NCI-H226 (cell line): ENCODE measurements at regions not wholly inside any gene's neighbourhood (a gene's known extent, or its start where the extent isn't known, plus 50 kb on each side); places are given as distances from the start of the nearest gene placed in this dataset.
A peak's percentile ranks its signal among the peaks of the same experiment; 100 is the strongest.

ENCODE experiments used
- DNase-seq: peaks from one replicate; pipeline ENCODE4 v3.0.0-alpha.2; 2015

DNA sequence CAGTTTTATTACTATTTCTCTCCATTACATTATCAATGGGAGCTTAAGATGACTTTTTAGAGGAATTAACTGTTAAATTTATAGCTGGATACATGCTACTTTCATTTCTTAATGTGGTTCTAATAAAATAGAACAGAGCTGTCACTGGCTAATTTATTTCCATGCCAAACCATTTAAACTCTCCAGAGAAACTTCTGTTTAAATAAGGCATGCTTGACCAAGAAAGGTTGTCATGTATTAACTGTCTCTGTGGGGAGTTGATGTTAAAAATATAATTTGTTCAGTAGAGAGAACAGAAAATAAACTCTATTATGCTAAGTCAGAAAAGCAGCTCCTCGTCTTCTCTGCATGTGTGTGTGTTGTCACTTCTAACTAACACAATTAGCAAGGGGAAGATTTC lies 447.4 kb downstream of the SLC16A7 start:
- no peak for DNase-seq

DNA sequence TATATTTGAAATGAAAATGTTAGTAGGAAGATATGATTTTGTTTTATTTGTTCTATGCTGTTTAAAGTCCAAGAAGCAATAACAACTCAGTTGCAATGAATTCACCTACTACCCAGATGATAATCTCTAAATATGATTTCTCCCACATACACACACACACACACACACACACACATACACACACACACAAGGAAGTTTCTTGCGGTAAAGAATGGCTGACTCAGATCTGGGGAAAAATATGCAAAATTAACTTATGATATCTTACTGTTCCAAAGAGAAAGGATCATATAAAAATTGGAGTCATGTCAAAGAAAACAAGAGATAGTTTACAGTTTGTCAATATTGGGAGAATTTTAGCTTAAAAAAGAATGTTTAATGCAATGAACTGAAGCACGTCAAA lies 456.7 kb downstream of the SLC16A7 start:
- DNase-seq, result no peak

DNA sequence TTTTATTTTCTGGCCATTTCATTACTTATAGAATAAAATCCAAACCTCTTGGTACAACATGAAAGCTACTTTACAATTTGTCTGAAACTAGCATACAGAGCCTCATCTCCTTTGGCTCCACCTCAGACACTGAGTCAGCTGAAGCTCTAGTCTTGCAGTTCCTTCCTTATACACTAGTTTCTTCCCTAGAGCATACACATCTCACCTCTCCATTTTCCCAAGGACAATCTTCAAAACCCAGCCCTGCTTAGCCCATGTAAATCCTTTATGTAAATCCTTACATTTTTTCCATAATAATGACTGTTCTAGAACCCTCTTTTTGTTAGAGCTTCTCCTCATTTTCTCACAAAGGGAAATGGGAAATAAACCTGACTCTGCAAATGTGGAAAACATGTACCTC lies 463.4 kb downstream of the SLC16A7 start:
- no peak for DNase-seq

DNA sequence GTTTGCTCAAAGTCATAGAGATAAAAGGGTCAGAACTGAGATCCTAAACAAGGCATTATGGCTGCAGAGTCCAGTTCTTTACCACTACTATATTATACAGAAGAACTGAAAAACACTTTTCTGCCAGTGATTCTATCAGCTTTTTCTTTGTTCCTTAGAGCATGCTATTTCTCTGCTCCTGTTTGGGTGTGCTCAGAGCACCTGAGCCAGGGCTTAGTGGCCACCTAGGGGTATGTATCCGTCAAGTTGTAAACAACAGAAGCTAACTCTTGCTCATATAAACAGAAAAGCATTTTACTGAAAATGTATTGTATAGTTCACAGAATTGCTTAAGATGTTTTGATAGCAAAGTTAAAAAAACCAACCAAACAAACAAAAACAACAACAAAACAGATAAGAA lies 470.8 kb downstream of the SLC16A7 start:
- DNase-seq, result no peak

DNA sequence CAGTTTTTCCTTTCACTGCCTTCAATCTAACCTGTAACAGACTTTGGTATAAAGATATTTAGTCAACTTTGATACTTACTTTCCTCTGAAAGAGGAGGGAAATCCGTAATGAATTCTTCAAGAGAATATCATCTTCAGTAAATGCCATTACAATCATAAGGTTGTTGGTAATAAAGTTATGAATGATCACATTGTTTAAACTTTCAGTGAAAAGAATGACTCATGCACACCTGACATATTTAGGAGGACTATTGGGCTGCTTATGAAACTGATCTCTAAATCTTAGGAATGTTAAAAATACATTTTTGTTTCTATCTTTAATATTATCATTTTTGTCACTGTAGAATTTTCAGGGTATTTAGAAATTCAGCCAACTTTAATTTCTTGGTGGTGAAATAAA lies 474.7 kb downstream of the SLC16A7 start:
- DNase-seq, result peak; percentile 34

DNA sequence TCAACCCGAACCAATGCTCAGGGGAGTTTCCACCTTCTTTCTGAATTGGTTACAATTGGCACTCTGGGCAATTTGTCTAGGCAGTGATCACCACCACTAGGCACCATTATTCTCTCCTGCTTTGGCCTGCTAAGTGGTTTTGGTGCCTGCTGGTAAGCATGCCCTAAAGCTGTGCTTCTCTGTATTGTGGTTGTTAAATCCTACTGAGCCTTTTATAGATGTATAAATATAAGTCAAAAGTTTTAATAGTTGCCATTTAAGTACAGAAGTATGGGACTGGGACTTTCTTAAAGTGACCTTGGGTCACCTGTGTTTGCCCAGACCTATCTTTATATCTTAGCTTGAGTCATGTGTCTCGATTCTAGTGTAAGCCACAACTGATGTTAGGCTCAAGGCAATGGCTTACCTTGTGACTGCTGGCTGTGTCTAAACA lies 475.9 kb downstream of the SLC16A7 start:
- DNase-seq, result no peak

DNA sequence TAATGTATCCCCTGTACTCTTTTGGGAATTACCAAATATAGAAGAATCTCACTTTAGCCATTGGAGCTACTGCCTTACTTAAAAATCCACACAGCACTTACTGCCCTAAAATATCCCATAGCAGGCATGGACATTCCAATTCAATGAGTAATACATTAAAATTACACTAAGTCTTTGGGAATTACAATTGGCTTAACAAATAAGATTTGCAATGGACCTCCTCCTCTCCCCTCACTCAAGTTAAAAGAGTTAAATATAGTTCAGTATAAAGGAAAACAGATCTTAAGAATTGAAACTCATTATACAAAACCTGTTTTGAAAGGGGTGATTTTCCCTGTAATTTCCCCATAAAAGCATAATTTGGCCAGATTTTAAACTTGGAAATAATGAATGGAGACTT lies 477.1 kb downstream of the SLC16A7 start:
- no peak for DNase-seq

DNA sequence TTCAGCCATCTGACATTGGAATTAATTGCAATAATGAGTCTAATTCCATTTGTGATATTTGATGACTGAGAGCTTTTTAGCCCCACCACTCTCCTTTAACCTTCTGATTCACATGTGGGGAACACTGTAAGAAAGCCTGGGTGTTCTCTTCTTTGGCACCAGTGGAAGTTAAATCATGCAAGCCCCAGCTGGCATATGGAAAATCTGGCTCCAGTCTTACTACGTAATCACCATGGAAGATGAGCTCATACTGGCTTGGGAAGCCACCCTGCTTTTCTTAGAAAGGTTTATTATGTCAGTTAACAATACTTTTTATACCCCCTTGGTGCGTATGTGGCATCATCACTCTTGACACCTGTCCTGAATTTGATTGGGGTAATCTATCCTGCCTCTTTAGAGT lies 479.3 kb downstream of the SLC16A7 start:
- peak; percentile 16 for DNase-seq

DNA sequence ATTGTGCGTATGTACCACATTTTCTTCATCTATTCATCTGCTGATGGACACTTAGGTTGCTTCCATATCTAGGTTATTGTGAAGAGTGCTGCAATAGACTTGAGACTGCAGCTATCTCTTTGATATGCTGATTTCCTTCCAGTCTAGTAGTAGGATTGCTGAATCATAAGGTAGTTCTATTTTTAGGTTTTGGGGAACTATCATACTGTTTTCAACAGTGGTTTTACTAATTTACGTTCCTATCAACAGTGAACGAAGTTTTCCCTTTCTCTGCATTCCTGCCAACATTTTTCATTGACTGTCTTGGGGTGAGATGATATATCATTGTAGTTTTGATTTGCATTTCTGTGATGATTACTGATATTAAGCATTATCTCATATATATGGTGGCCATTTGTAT lies 482.2 kb downstream of the SLC16A7 start:
- DNase-seq, result no peak

DNA sequence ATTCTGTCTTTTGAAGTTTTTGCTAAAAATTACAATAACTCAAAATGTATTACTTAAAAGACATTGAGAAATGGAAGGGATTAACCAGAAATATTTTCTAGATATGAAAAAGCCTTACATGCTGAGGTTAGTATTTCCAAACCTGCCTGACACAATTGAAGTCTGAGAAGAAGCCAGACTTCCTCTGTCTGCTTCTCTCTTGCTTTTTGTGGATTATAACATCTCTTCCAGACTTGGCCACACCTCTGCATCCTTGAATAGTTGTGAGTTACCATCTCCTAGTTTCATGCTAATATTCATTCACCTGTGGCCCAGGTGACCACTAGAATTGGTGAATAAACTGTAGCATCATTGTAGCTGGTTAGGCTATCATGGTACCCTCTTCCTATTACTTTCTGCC lies 497.6 kb downstream of the SLC16A7 start:
- DNase-seq, result no peak

DNA sequence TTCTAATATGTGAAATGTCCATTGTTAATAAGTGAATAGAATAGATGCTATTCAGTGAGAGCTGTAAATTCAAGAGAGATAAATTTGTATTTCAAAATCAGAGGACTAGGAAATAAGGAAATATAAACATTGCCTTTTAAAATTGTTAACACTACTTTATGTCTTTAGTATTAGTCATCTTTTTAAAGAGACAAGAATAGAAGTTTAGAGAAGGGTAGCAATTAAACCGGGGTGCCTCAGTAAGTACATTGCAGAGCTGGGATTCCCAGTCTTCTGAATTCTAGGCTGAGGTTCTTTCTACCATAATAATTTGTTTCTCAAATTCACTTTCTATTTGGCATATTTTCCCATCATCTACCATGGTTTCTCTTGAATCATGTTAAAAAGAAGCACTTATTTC lies 498.6 kb downstream of the SLC16A7 start:
- DNase-seq, result no peak

DNA sequence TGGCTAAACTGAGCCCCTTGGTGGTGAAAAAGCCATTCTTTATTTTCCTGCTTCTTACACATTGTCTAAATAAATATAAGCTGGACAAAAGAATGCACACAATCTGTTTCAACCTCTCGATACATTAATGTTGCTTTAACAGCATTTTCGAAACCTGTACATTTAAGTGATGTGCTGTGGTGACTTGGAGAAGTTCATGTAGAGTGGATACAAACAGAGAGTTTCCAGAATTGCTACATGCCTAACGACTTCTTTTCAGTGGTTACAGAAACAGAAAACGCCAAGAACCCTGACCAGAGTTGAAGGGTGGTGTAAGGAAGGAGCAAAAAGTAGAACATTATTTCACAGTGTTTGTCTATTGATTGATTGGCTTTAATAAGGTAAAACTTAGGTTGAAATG lies 500.9 kb downstream of the SLC16A7 start:
- no peak for DNase-seq

DNA sequence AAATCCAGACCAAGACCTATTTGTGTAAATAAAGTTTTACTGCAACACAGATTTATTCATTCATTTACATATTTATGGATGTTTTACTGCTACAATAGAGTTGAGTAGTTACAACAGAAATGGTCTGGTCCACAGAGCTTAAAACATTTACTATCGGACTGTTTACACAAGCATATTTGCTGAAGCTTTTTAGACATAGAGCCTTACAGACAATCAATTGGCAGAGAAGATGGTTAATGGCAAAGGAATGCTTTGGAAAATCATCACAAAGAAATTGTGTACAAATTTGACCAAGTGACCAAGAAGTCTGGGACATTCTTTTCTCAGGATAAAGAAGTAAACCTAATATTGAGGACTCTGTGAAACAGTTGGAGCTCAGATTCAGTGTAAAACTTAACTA lies 504.3 kb downstream of the SLC16A7 start:
- DNase-seq, result no peak

DNA sequence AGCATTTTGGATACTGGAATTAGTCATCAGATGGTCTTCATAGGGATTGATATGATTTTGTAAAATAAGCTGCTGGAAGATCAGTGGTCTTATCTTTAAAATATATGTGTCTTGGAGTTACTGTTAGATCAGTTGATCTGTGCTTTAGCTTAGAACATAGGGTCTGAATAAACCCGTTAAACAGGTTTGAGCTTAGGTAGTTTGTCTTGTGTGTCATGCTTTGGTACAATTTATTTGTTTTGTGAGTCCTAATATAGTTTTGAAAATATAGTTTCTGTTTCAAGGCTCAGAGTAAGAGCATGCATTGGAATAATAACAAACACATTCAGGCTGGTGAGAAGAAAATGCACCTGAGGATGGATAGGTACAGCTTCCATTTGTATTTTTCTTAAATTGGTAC lies 505.0 kb downstream of the SLC16A7 start:
- DNase-seq, result no peak

DNA sequence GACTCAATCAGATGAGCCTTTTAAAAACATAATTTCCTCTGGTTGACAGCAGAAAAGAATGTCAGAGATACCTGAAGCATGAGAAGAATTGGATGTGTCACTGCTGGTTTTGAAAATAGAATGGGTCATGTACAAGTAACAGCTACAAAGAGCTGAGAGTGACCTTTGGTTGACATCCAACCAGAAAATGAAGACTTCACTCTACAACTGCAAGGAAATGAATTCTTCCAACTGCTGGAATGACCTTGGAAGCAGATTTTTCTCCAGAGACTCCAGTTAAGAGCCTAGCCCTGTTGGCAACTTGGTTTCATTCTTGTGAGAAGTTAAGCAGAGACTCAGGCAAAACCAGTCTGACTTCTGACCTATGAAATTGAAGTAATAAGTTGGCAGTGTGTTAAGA lies 505.9 kb downstream of the SLC16A7 start:
- DNase-seq, result peak; percentile 38

DNA sequence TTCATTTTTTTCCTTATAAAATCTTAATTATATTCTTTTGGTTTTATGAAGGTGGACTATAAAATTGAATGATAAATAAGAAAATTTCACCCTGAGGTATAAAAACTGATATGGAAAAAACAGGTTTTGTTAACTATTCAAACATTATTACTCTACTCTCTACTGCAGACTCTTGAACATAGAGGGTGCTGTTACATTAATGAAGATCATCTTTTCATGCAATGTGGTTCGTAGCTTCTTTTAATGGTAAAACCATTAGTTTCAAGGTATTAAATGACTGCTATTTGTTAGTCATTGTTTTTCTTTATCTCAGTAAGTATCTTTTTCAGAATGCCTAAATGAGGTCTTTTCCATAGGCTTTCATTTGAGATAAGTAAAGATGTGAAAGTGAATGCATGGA lies 510.4 kb downstream of the SLC16A7 start:
- DNase-seq, result no peak

DNA sequence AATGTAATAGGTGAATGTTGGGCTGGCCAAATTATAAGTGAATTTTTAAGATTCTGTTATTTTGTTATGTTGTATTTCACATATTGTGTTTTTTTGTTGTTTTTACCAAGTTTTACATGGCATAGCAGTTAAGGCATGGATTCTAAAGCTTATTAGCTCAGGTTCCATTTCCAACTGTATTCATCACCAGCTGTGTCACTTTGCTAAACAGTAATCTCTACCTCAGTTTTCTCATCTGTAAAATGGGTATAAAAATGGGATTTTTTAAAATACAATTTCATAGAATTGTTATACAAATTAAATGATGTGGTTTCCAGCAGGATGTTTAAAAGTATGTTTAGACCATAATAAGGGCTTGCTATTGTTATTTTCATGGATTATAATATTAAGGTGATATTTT lies 512.2 kb downstream of the SLC16A7 start:
- no peak for DNase-seq

DNA sequence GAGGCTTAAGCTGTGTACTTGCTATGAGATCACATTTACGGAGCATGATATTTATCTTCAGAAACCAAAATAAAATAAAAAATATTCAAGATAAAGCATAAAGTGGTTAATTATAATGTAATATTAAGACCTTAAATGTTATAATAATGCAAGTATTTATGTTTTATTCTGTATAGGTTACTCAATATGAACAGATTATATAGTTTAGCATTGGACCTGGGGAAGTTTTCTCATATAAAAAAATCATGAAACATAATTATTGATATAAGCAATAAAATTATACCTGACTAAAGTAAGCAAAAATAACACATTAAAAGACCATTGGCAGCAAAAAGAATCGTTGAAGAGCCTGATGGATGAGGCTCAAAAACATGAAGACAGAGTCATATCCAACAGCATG lies 516.2 kb downstream of the SLC16A7 start:
- DNase-seq, result no peak

DNA sequence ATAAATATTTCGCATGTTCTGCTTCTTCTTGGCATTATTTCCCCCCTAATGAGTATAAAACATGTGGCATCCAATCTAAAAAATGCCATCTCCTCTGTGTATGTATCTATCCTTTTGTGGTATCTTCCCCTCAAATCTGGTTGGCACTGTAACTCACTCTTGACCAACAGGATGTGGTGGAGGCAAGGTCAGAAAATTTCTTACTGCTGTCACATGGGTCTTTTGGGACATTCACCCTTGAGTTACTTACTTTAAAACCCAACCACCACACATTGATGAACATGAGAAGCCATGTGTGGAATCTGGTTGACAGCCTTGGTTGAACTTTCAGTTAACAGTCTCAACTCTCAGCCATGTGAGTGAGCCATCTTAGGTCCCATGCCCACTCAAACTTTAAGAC lies 516.9 kb downstream of the SLC16A7 start:
- no peak for DNase-seq

DNA sequence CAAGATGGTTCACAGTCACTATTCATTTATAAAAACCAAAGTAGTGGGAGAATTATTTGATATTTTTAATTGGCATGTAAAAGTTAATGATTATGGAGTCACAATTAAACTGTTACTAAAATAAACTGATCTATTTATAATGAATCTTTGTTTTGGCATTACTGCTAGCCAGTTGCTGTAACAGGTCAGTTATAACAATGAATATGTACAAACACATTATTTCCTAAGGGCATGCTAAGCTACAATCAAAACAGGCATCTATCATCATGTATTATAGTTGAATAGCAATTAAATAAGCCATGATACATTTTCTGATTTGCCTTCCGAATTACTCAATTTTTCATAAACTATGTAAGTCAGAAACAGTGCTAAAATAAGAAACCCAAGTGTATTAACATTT lies 518.3 kb downstream of the SLC16A7 start:
- DNase-seq, result no peak

DNA sequence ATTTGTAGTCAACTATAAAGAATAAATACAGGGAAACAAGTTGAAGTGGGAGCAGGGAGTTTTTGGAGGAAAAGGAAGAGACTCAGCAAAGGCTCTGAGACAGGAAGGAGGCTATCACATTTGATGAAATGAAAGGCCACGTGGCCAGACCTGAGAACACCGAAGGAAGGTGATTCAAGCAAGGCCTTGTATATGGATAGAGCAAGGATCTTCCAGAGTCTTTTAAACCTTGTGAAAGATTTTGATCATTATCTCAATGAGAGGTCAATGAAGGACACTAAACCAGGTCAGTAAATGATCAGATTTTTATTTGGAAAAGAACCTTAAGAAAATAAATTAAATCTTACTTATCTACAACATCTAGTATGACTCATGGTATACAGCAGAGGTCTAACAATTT lies 523.5 kb downstream of the SLC16A7 start:
- DNase-seq, result no peak

DNA sequence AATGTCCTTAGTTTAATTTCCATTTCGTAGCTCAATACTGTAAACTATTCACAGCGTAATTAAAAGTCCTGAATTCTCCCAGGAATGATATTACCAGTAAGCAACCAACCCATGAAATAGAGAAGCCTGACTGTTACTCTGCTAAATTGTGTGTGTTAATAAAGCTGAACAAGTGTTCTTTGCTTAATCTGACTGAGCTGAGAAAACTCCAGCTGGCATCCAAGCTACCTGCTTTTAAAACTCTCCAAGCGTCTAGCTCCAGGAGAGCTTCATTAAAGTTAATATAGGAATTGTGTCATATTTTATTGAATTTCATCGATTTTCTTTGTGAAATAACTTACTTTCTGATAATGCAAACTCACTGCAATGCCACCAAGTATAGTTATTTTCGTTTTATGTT lies 524.4 kb downstream of the SLC16A7 start:
- DNase-seq, result no peak

DNA sequence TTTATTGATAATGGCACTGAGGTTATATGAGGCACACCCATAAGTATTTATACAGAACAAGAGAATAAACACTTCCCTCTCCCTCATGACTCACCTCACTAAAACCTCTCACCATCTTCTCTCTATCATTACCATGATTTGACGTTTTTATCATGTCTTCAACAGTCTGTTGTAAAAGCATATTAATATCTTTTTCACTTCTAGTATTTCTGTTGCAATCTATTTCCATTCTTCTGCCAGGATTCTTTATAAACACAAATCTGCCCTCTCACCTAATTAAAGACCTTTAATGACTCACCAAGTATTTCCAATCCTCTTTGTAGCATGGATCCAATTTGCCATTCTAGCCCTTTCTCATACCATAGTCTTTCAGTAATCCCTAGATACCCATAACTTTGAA lies 527.7 kb downstream of the SLC16A7 start:
- peak; percentile 23 for DNase-seq

DNA sequence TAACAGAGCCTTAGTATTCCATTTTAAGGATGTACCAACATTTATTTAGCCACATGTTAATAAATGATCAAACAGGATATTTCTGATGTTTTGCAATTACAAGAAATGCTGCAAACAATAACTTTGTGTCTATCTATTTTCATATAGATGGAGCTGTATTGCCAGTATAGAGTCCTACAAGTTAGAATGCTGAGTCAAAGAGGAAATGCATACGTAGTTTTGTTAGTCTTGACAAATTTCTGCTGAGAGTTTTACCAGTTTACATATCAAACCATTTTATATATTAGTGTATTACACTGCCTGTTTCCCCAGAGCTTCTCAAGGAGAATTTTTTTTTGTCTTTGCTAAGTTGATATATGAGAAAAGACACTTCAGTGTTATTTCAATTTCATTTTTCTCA lies 541.7 kb downstream of the SLC16A7 start:
- DNase-seq, result no peak

DNA sequence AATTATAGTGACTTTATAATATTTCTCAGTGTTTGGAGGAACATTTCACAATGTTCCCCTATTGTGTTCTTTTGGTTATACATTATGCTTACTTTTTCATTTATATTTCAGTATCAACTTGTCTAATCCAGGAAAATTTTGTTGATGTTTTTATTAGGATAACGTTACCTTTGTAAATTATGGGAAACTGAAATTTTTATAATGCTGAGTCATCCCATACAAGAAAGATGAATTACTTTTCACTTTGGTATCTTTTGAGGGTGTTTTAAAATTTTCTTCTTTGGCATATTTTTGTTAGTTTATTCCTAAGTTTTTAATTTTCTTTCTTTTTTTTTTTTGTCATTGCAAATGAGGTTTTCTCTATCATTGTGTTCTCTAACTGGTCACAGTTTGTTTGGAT lies 542.7 kb downstream of the SLC16A7 start:
- no peak for DNase-seq

DNA sequence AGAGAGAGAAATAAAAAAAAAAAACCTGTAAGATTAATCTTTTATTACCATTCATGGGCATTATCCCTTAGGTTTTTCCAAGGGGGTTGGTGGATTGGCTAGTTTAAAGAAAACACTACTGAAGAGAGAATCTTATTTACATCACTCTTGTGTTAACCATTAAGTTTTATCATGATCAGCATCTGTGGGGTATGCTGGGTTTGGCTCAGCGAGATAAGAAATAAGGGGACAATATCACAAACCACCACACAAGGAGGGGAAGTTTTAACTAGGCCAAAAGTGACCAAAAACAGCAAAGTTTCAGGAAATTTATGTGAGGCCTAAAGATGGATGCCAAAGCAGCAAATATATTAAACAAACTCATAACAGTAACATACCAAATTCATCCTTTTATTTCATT lies 548.6 kb downstream of the SLC16A7 start:
- DNase-seq, result no peak
